GM23248 (cell line): ENCODE measurements at regions not wholly inside any gene's neighbourhood (a gene's known extent, or its start where the extent isn't known, plus 50 kb on each side); places are given as distances from the start of the nearest gene placed in this dataset.

ENCODE experiments used
- DNase-seq: peaks from one replicate; pipeline ENCODE4 v3.0.0-alpha.2; 2015
- H2AFZ ChIP-seq: fragments of 200-600 bp; sonication (generic); 2 replicates; pipeline ENCODE4 v1.6.1; 2016; ENCODE audit warnings: antibody characterized with exemption
- H3F3A ChIP-seq: fragments of 200-600 bp; sonication (generic); 2 replicates; pipeline ENCODE4 v1.6.1; 2016; ENCODE audit warnings: mild to moderate bottlenecking, antibody characterized with exemption, mixed run types; ENCODE audit not compliant: insufficient read depth
- H3K27ac ChIP-seq: fragments of 200-600 bp; sonication (generic); 2 replicates; pipeline ENCODE4 v1.5.1; 2016; ENCODE audit warnings: mild to moderate bottlenecking
- H3K27me3 ChIP-seq: fragments of 200-600 bp; sonication (generic); replicated peaks from 2 replicates; pipeline ENCODE4 v1.6.1; 2016; ENCODE audit warnings: mild to moderate bottlenecking; ENCODE audit not compliant: insufficient read depth
- H3K36me3 ChIP-seq: fragments of 200-600 bp; sonication (generic); 2 replicates; pipeline ENCODE4 v1.6.1; 2016; ENCODE audit warnings: low read depth, mild to moderate bottlenecking
- H3K4me1 ChIP-seq: fragments of 200-600 bp; sonication (generic); 2 replicates; pipeline ENCODE4 v1.6.1; 2016; ENCODE audit warnings: mild to moderate bottlenecking; ENCODE audit not compliant: insufficient read depth
- H3K4me2 ChIP-seq: fragments of 200-600 bp; sonication (generic); one replicate; pipeline ENCODE4 v1.6.1; 2016; ENCODE audit warnings: mild to moderate bottlenecking; ENCODE audit not compliant: unreplicated experiment
- H3K4me3 ChIP-seq: fragments of 200-600 bp; sonication (generic); 2 replicates; pipeline ENCODE4 v1.5.1; 2016; ENCODE audit warnings: mild to moderate bottlenecking
- H3K79me2 ChIP-seq: fragments of 200-600 bp; sonication (generic); 2 replicates; pipeline ENCODE4 v1.6.1; 2016; ENCODE audit warnings: mild to moderate bottlenecking; ENCODE audit not compliant: insufficient read depth
- H3K9ac ChIP-seq: fragments of 200-600 bp; sonication (generic); 2 replicates; pipeline ENCODE4 v1.6.1; 2016; ENCODE audit warnings: mild to moderate bottlenecking
- H3K9me2 ChIP-seq: fragments of 200-600 bp; sonication (generic); 2 replicates; pipeline ENCODE4 v1.6.1; 2016; ENCODE audit warnings: mixed run types, mild to moderate bottlenecking, moderate library complexity; ENCODE audit not compliant: insufficient read depth
- H3K9me3 ChIP-seq: fragments of 200-600 bp; sonication (generic); one replicate; pipeline ENCODE4 v1.6.1; 2017; ENCODE audit warnings: low read depth
- H4K20me1 ChIP-seq: fragments of 200-600 bp; sonication (generic); 2 replicates; pipeline ENCODE4 v1.6.0; 2016; ENCODE audit not compliant: insufficient read depth
- EZH2 ChIP-seq: fragments of 200-600 bp; sonication (generic); IDR thresholded peaks from 2 replicates; pipeline ENCODE4 v1.6.1; 2018; ENCODE audit warnings: antibody characterized with exemption, mild to moderate bottlenecking; ENCODE audit not compliant: insufficient read depth, poor library complexity, severe bottlenecking
- EZH2phosphoT487 ChIP-seq: fragments of 200-600 bp; sonication (generic); IDR thresholded peaks from 2 replicates; pipeline ENCODE4 v1.6.1; 2018; ENCODE audit warnings: antibody characterized with exemption, moderate library complexity, mild to moderate bottlenecking, low read depth; ENCODE audit not compliant: insufficient read depth
- WGBS, 2 experiments: methylation state at CpG; one replicate each; pipeline ENCODE4 v1.1.6; 2015 to 2017; ENCODE audit warnings: low lambda C conversion rate in 2 of 2, low coverage in 1 of 2; ENCODE audit errors: missing lambda C conversion rate in 2 of 2; 5-methylcytosine and 5-hydroxymethylcytosine counted together
- in situ Hi-C: fragments of 300-500 bp; cut with MboI; formaldehyde crosslinking; loops from 2 replicates; pipeline ENCODE4 v1.15.0; 2020

DNA sequence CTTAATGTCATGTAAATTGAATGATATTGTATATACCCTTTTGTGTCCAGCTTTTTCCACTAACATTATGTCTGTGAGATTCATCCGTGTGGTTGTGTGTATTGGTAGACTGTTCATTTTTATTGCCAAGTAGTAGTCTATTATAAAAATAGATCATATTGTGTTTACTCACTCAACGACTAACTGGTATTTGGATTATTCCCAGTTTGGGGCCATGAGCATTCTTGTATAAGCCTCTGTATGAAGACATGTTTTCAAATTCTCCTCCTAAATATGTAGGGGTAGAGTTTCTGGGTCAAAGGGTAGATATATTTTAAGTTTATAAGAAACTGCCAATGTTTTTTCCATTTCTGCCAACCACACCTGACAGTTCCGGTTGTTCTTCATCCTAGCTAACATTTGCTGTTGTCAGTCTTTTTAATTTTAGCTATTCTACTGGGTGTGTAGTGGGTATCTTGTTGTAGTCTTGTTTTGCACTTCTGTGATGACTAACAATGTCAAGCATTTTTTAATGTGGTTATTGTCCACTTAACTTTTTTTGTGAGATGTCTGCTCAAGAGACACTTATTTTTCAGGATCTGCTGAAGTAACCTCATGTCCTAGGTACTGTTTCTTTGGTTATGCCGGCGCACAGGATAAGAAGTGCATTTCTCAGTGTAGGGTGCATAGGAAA, 93.2 kb downstream of the DACT1 start:
- Histone ChIP-seq H3K4me3 (peak overlapping the region; percentile 24; the same call in 1 of the 2 replicates), H3K79me2 (no peaks in the 10 kb centered on the region), H3K27me3 (no peaks in the 10 kb centered on the region), H3K9me2 (no peaks in the 10 kb centered on the region), H3K9me3 (no peaks in the 10 kb centered on the region), H4K20me1 (no peaks in the 10 kb centered on the region), H2AFZ (no peak overlapping the region), H3F3A (peaks cover 24% of the 10 kb centered on the region), H3K4me2 (peak overlapping the region; percentile 52), H3K4me1 (peaks cover 21% of the 10 kb centered on the region), H3K36me3 (no peaks in the 10 kb centered on the region), H3K27ac (peak overlapping the region; percentile 74), H3K9ac (no peak overlapping the region)
- DNase-seq: peak; percentile 73
- WGBS, 2 experiments: 20 to 23% methylated on average over 5 of the region's 5 CpGs
- in situ Hi-C loops: no loop called here
- TF ChIP-seq EZH2phosphoT487 (no peak), EZH2 (no peak)

DNA sequence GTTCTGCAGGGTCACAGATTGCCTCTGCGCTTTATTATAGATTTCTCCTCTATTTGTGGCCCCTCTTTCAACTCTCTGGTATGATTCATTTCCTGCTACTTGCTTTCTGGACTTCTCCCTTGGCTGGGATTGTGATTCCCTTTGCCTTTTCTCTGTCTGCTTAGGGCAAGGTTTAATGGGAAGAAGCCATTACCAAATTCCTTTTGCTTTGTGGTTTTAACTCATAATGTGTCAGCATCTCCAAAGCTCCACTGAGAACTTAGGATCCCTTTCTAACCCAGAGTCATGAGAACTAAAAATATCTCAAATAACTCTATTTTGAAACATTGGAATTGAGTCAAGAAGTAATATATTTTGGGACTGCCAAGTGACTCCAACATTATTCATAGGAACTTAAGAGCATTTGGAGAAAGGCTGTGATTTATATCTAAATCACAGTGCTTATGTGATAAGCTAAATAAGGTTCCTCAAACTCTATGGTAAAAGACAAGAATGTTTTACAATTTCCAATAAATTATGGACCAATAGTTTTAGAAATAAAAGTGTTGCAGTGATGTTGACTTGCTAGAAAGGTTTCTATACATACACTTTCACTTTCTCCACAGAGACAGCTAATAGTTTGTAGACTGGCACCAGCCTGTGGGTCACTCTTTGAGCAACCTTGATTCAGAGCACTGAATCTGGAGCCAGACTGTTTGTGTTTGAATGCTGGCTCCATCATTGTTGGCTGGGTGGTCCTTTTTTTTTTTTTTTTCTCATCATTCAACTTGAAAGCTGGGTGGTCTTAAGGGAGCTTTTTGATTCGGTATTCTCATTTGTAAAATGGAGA, 93.9 kb downstream of the DACT1 start:
- Histone ChIP-seq H3K9ac (no peak overlapping the region), H3F3A (peaks cover 24% of the 10 kb centered on the region), H3K4me2 (peak overlapping the region; percentile 52), H2AFZ (no peak overlapping the region), H3K4me3 (peak overlapping the region; percentile 24; the same call in 1 of the 2 replicates), H3K36me3 (no peaks in the 10 kb centered on the region), H3K9me3 (no peaks in the 10 kb centered on the region), H4K20me1 (no peaks in the 10 kb centered on the region), H3K79me2 (no peaks in the 10 kb centered on the region), H3K27me3 (no peaks in the 10 kb centered on the region), H3K4me1 (peaks cover 27% of the 10 kb centered on the region), H3K9me2 (no peaks in the 10 kb centered on the region), H3K27ac (peak overlapping the region; percentile 74)
- 19 to 26% methylated on average over 2 of the region's 2 CpGs for WGBS, 2 experiments
- TF ChIP-seq EZH2: no peak
- TF ChIP-seq EZH2phosphoT487: peak; percentile 92
- peak; percentile 97 for DNase-seq
- in situ Hi-C loops: no loop called here

DNA sequence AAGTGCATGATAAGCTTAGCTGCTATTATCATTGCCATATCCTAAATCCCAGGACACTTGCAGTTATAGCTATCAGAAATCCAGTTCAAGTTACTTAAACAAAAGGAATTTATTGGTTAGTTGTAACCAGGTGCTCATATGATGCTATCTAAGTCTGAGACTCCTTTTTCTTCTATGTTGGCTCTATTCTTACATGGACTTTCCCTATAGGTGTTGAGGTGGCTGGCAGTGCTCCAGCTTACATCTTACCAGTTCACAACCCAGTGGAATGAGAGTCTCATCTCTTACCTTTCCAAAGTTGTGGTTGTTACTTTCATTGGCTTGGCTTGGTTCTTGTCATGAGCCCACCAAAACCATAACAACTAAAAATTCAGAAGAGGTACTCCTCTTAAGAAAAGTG, 94.6 kb downstream of the DACT1 start:
- no peaks in the 10 kb centered on the region for H3K36me3 ChIP-seq
- H3K9me2 ChIP-seq: no peaks in the 10 kb centered on the region
- in situ Hi-C loops: no loop called here
- no peaks in the 10 kb centered on the region for H3K79me2 ChIP-seq
- H2AFZ ChIP-seq: no peak overlapping the region
- H3K27me3 ChIP-seq: no peaks in the 10 kb centered on the region
- no peak overlapping the region for H3K9ac ChIP-seq
- peaks cover 32% of the 10 kb centered on the region for H3K4me1 ChIP-seq
- H3K4me3 ChIP-seq: no peak overlapping the region
- H4K20me1 ChIP-seq: no peaks in the 10 kb centered on the region
- H3F3A ChIP-seq: peaks cover 27% of the 10 kb centered on the region
- no peak overlapping the region for H3K27ac ChIP-seq
- no peak for TF ChIP-seq EZH2phosphoT487
- no peak for TF ChIP-seq EZH2
- peak overlapping the region; percentile 19 for H3K4me2 ChIP-seq
- H3K9me3 ChIP-seq: no peaks in the 10 kb centered on the region
- DNase-seq: no peak

DNA sequence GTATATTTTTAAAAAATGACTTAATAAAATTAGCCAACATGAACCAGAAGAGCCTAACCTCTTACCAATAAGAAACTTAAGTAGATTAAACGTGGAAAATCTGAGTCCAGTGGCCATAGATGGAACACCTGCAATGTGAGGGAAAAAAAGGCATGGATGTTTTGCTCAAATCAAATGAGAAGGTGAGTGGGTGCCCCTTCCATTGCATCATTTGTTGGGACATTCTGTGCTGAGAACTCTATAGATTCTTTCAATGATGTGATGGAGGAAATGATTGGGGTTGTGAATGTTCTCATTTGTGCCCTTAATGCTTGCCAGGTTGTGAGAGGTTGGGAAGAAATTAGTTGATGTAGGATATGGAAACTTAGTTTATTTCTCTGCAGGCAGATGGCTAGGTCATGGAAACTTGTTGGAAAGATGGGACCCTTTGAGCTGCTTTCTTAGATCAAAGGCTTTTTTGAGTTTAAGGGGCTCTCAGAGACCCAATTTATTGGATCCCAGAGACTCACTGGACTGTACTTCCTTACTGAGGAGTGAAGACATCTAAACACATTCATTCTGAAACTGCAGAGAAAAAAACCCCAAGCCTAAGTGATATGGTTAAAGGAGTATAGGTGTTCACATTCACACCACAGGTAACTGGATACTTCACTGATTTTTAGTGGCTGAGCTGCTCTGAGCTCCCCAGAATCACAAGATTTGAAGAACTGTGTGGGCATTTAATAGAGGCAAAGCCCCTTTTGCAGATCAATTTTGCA, 95.9 kb downstream of the DACT1 start:
- WGBS, 2 experiments: 96 to 97% methylated on average over 1 of the region's 1 CpG
- no peaks in the 10 kb centered on the region for H3K9me3 ChIP-seq
- H3K36me3 ChIP-seq: no peaks in the 10 kb centered on the region
- no peaks in the 10 kb centered on the region for H3K79me2 ChIP-seq
- H3K4me3 ChIP-seq: no peak overlapping the region
- no peak for DNase-seq
- no peak overlapping the region for H3K4me2 ChIP-seq
- no peaks in the 10 kb centered on the region for H3K27me3 ChIP-seq
- in situ Hi-C loops: no loop called here
- H4K20me1 ChIP-seq: no peaks in the 10 kb centered on the region
- H3K9ac ChIP-seq: no peak overlapping the region
- peaks cover 38% of the 10 kb centered on the region for H3F3A ChIP-seq
- TF ChIP-seq EZH2phosphoT487 (no peak), EZH2 (no peak)
- no peaks in the 10 kb centered on the region for H3K9me2 ChIP-seq
- H3K4me1 ChIP-seq: peaks cover 42% of the 10 kb centered on the region
- H3K27ac ChIP-seq: no peak overlapping the region
- no peak overlapping the region for H2AFZ ChIP-seq
